AG04449 (cell line): ENCODE measurements at regions not wholly inside any gene's neighbourhood (a gene's known extent, or its start where the extent isn't known, plus 50 kb on each side); places are given as distances from the start of the nearest gene placed in this dataset.
"Not testable (repeated sequence)": the region's sequence is repeated elsewhere in the genome, so short reads cannot be mapped to it uniquely, and the experiment has no call there.

Experiments used
- CTCF ChIA-PET: fragments of 350-600 bp; formaldehyde crosslinking; extraction: SDS; loops from one replicate; lab custom pipeline; 2021; ENCODE audit warnings: antibody characterized with exemption; lab: Yijun Ruan, JAX
- POLR2A ChIA-PET: fragments of 400-600, 350-600 bp; formaldehyde crosslinking; extraction: SDS; loops from one replicate; lab custom pipeline; 2020; ENCODE audit warnings: antibody characterized with exemption, inconsistent platforms; lab: Yijun Ruan, JAX
- DNase-seq: peaks from one replicate; pipeline ENCODE4 v3.0.0-alpha.2; 2010; ENCODE audit warnings: low read depth, low spot score
- H3K4me3 ChIP-seq: 2 replicates; pipeline ENCODE4 v1.5.1; 2011; ENCODE audit warnings: low read depth, mild to moderate bottlenecking, control low read depth, low read length
- TF ChIP-seq, protein P1 (sequence below): IDR thresholded peaks from one replicate; pipeline ENCODE4 v1.5.1; 2011; ENCODE audit warnings: mild to moderate bottlenecking, moderate library complexity, low read length, control low read depth, inconsistent platforms; ENCODE audit not compliant: insufficient read depth; ENCODE audit errors: missing control alignments

DNA sequence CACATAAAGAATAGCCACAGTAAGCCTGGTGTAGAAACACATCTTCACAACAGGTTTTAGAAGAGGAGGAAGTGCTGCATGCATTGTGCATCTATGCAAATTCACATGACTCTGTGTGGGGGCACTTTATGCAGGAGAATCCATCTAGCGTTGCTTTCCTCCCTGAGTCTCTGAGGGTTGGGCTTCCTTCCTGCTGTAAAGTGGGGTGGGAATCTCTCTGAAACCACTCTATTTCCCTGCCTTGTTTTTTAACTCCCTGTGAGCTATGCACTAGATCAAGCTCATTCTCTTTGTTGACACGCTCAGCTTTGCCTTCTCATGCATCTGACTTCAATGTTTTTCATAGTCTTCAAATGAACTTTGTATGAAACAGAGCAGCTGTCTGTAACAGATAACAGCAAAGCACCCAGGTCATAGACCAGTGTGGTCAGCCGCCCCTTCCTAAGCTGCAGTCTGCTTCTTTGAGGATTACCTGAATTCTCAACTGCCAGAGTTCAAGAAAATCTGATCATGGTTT lies 102.7 kb upstream of the DPH5 start:
- TF ChIP-seq, protein P1, sequence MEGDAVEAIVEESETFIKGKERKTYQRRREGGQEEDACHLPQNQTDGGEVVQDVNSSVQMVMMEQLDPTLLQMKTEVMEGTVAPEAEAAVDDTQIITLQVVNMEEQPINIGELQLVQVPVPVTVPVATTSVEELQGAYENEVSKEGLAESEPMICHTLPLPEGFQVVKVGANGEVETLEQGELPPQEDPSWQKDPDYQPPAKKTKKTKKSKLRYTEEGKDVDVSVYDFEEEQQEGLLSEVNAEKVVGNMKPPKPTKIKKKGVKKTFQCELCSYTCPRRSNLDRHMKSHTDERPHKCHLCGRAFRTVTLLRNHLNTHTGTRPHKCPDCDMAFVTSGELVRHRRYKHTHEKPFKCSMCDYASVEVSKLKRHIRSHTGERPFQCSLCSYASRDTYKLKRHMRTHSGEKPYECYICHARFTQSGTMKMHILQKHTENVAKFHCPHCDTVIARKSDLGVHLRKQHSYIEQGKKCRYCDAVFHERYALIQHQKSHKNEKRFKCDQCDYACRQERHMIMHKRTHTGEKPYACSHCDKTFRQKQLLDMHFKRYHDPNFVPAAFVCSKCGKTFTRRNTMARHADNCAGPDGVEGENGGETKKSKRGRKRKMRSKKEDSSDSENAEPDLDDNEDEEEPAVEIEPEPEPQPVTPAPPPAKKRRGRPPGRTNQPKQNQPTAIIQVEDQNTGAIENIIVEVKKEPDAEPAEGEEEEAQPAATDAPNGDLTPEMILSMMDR: no peak
- CTCF ChIA-PET: interaction anchor here (1.2 kb wide), 1 partner anchor 110 kb away, joined by 3 read pairs; no protein-coding TSS in a partner anchor
- DNase-seq: no peak
- POLR2A ChIA-PET: no interaction called here
- no peak overlapping the region for H3K4me3 ChIP-seq

DNA sequence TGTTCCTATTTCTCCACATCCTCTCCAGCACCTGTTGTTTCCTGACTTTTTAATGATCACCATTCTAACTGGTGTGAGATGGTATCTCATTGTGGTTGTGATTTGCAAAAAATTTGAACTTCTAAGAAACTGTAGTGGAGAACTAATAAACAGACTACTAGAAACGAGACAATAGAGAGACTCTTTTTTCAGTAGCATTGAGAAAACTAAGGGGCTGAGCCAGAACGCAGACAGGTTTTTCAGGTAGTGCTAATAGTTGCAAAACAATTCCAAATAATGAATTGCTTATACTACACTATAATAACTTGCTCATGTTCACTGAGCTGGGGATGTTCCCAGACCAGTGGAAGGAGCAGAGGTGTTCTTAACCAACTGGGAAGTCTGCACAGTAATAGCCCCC lies 98.8 kb upstream of the DPH5 start:
- DNase-seq: no peak
- H3K4me3 ChIP-seq: no peak overlapping the region
- ChIA-PET CTCF (no interaction called here), POLR2A (no interaction called here)
- TF ChIP-seq, protein P1: no peak

DNA sequence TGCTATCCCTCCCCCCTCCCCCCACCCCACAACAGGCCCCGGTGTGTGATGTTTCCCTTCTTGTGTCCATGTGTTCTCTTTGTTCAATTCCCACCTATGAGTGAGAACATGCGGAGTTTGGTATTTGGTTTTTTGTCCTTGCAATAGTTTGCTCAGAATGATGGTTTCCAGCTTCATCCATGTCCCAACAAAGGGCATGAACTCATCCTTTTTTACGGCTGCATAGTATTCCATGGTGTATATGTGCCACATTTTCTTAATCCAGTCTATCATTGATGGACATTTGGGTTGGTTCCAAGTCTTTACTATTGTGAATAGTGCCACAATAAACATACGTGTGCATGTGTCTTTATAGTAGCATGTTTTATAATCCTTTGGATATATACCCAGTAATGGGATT lies 98.3 kb upstream of the DPH5 start:
- POLR2A ChIA-PET: not testable (repeated sequence)

DNA sequence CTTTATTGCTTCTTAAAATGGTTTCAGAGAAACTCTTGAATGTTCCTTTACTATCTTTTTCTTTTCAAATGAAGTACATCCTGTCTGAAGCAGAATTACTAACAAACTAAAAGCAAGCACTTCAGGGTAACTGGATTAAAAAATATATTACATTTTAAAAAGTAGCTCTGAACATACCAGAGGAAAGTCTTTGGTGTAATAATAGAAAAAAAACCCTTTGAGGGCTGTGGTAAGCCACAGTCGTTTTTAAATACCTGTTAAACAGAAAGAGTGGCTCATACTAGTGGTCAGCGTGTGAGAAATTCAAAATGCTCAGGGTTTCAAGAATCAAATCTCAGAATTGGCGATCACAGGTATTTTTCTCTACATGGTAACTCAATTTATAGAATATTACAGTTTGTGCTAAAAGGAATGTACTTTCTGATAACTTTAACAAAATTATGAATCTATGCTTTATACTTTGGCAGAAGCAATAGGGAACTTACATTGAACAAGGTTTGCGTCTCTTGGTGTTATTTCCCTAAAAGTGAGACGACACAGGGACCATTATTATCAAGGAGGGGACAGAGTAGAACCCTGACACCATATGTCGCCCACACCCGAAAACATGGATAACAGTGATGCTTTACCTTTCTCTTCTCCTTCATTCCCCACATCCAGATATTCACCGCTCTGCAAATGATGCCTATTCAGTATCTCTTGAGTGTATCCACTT lies 97.0 kb upstream of the DPH5 start:
- CTCF ChIA-PET: no interaction called here

More for the DNA sequence above, 98.3 kb upstream of the DPH5 start:
- CTCF ChIA-PET, DNase-seq, H3K4me3 ChIP-seq: not testable (repeated sequence)

DNA sequence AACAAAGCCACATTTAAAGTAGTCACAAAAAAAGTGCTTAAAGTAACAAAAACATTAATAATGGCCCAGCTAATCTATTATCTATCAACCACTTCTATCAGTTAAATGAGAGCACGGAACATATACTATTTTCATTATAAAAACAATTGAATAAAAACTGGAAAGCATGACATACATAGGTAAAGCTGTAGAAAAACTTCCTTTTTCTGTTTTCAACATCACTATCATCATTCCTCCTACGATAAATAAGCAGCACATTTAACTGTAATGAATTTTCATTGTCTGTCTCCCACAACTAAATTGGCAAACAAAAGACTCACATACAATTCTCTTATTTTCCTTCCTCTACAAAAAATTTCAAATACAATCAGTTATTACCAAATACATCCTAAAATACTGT lies 96.4 kb upstream of the DPH5 start:
- no peak for DNase-seq
- POLR2A ChIA-PET: no interaction called here
- TF ChIP-seq, protein P1: no peak
- CTCF ChIA-PET: no interaction called here
- no peak overlapping the region for H3K4me3 ChIP-seq

More for the DNA sequence above, 97.0 kb upstream of the DPH5 start:
- TF ChIP-seq, protein P1: no peak
- H3K4me3 ChIP-seq: no peak overlapping the region
- POLR2A ChIA-PET: no interaction called here
- no peak for DNase-seq

DNA sequence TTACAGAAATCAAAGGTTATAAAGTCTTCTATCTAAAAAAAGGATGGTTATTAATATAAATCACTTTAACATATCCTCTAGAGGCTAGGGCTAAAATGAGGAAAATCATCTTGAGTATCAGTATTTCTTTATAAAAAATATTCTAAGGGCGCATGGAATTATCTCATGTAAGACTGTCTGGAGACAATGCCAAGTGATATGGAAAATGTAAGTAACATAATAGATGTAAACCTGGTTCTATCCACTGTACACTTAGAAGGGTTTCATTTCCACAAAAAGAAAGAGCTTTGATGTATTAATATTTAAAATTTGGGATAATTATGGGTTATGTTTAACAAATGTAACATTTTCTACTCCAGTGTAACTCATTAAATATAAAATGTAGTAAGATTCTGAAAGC lies 95.9 kb upstream of the DPH5 start:
- DNase-seq: no peak
- H3K4me3 ChIP-seq: no peak overlapping the region
- ChIA-PET CTCF (no interaction called here), POLR2A (no interaction called here)
- TF ChIP-seq, protein P1: no peak

DNA sequence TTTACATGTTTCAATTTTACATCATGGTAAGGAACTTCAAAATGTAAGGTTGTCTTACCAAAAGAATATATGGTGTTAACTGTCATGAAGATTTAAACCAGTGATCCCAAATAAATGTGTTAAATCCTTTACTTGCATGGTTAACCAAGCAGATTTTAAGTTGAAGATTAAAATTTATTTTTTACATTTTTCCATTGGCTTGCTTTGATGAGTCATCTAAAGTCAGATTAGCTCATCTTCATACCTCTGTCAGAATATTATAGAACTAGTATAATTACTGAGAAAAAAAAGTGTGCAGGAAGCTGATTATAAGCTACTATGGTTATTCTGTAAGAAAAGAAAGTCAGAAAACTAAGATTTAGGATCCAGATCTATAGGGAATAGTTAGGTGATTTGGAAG lies 95.3 kb upstream of the DPH5 start:
- ChIA-PET CTCF (no interaction called here), POLR2A (no interaction called here)
- TF ChIP-seq, protein P1: no peak
- no peak overlapping the region for H3K4me3 ChIP-seq
- no peak for DNase-seq
